Stimulated activated naive CD8-positive, alpha-beta T cell treated with anti-CD3 and anti-CD28 coated beads, Interleukin-15, amount 100 ng/mL, for 72 hours (primary cell): ENCODE measurements at regions not wholly inside any gene's neighbourhood (a gene's known extent, or its start where the extent isn't known, plus 50 kb on each side); places are given as distances from the start of the nearest gene placed in this dataset.
A peak's percentile ranks its signal among the peaks of the same experiment; 100 is the strongest.

Experiments
- ATAC-seq: fragments of 150-1000 bp; cut with Tn5 transposase; 2 replicates; pipeline ENCODE4 v1.10.0; 2021; ENCODE audit warnings: mild to moderate bottlenecking, moderate library complexity
- DNase-seq, 2 donors: peaks; one replicate each; pipeline ENCODE4 v3.0.0; 2021 to 2022
- H3K27ac Mint-ChIP-seq, 2 donors: one replicate each; pipeline ENCODE4 v1.8.0; 2022; ENCODE audit warnings: mild to moderate bottlenecking in 2 of 2, mixed read lengths in 2 of 2, moderate library complexity in 2 of 2
- H3K27me3 Mint-ChIP-seq: one replicate; pipeline ENCODE4 v1.8.0; 2022; ENCODE audit warnings: mixed read lengths
- H3K4me1 Mint-ChIP-seq: one replicate; pipeline ENCODE4 v1.8.0; 2022; ENCODE audit warnings: mild to moderate bottlenecking, mixed read lengths
- H3K4me3 Mint-ChIP-seq, 2 donors: one replicate each; pipeline ENCODE4 v1.8.0; 2022; ENCODE audit warnings: mild to moderate bottlenecking in 2 of 2, mixed read lengths in 2 of 2, moderate library complexity in 1 of 2
- H3K9me3 Mint-ChIP-seq, 2 donors: one replicate each; pipeline ENCODE4 v1.8.0; 2022; ENCODE audit warnings: mixed read lengths in 2 of 2

- Mint-ChIP-seq H3K27me3 (no peaks in the 10 kb centered on the region), H3K4me1 (no peaks in the 10 kb centered on the region), H3K9me3 (no peaks in the 10 kb centered on the region), H3K27ac (no peak overlapping the region), H3K4me3 (no peak overlapping the region)
- ATAC-seq (no peak), DNase-seq (no peak)
Observed at GRCh38 chr1:191882870-191883269, 275.4 kb upstream of the RGS18 start.

- no peaks in the 10 kb centered on the region for H3K27me3 Mint-ChIP-seq
- ATAC-seq = no peak
- H3K4me3 Mint-ChIP-seq = no peak overlapping the region
- peaks cover 0 to 7% of the 10 kb centered on the region in 2 donors for H3K9me3 Mint-ChIP-seq
- no peaks in the 10 kb centered on the region for H3K4me1 Mint-ChIP-seq
- H3K27ac Mint-ChIP-seq = no peak overlapping the region
- no peak for DNase-seq
Observed at GRCh38 chr1:191886977-191887376, 271.3 kb upstream of the RGS18 start.

- H3K27me3 Mint-ChIP-seq = no peaks in the 10 kb centered on the region
- H3K27ac Mint-ChIP-seq = no peak overlapping the region
- DNase-seq = no peak
- peaks cover 0 to 12% of the 10 kb centered on the region in 2 donors for H3K9me3 Mint-ChIP-seq
- no peak overlapping the region for H3K4me3 Mint-ChIP-seq
- no peaks in the 10 kb centered on the region for H3K4me1 Mint-ChIP-seq
- ATAC-seq = no peak
Observed at GRCh38 chr1:191888996-191889622, 269.2 kb upstream of the RGS18 start.

GRCh38 chr1:191889623-191890003 lies 268.6 kb upstream of the RGS18 start:
- Mint-ChIP-seq H3K27ac (no peak overlapping the region), H3K9me3 (peaks cover 0 to 12% of the 10 kb centered on the region in 2 donors), H3K4me3 (no peak overlapping the region), H3K27me3 (no peaks in the 10 kb centered on the region), H3K4me1 (no peaks in the 10 kb centered on the region)
- ATAC-seq = no peak
- no peak for DNase-seq

- Mint-ChIP-seq H3K27ac (no peak overlapping the region), H3K4me3 (no peak overlapping the region), H3K9me3 (peaks cover 0 to 12% of the 10 kb centered on the region in 2 donors), H3K4me1 (no peaks in the 10 kb centered on the region), H3K27me3 (no peaks in the 10 kb centered on the region)
- ATAC-seq (no peak), DNase-seq (no peak)
Observed at GRCh38 chr1:191890433-191891088, 267.7 kb upstream of the RGS18 start.

- H3K27me3 Mint-ChIP-seq = no peaks in the 10 kb centered on the region
- no peaks in the 10 kb centered on the region for H3K4me1 Mint-ChIP-seq
- peaks cover 0 to 12% of the 10 kb centered on the region in 2 donors for H3K9me3 Mint-ChIP-seq
- ATAC-seq = no peak
- no peak overlapping the region for H3K27ac Mint-ChIP-seq
- no peak for DNase-seq
- H3K4me3 Mint-ChIP-seq = no peak overlapping the region
Observed at GRCh38 chr1:191892716-191893115, 265.5 kb upstream of the RGS18 start.

- Mint-ChIP-seq H3K4me3 (no peak overlapping the region), H3K27me3 (no peaks in the 10 kb centered on the region), H3K9me3 (peaks cover 0 to 6% of the 10 kb centered on the region in 2 donors), H3K27ac (no peak overlapping the region), H3K4me1 (no peaks in the 10 kb centered on the region)
- ATAC-seq = no peak
- DNase-seq = no peak
Observed at GRCh38 chr1:191895049-191895448, 263.2 kb upstream of the RGS18 start.

GRCh38 chr1:191895462-191896058 lies 262.7 kb upstream of the RGS18 start:
- H3K9me3 Mint-ChIP-seq = peaks cover 1 to 6% of the 10 kb centered on the region in 2 donors
- H3K27ac Mint-ChIP-seq = no peak overlapping the region
- no peak overlapping the region for H3K4me3 Mint-ChIP-seq
- ATAC-seq (no peak), DNase-seq (no peak)
- no peaks in the 10 kb centered on the region for H3K27me3 Mint-ChIP-seq
- no peaks in the 10 kb centered on the region for H3K4me1 Mint-ChIP-seq

GRCh38 chr1:191897134-191897533 lies 261.1 kb upstream of the RGS18 start:
- Mint-ChIP-seq H3K27me3 (no peaks in the 10 kb centered on the region), H3K27ac (peak overlapping the region in 1 of 2 donors; percentile 54), H3K4me3 (no peak overlapping the region), H3K9me3 (peaks cover 6 to 8% of the 10 kb centered on the region in 2 donors), H3K4me1 (no peaks in the 10 kb centered on the region)
- ATAC-seq (no peak), DNase-seq (no peak)

- no peak for DNase-seq
Observed at GRCh38 chr1:191901651-191902050, 256.6 kb upstream of the RGS18 start.

GRCh38 chr1:191904991-191905390 lies 253.3 kb upstream of the RGS18 start:
- H3K9me3 Mint-ChIP-seq = peaks cover 7 to 17% of the 10 kb centered on the region in 2 donors
- no peaks in the 10 kb centered on the region for H3K4me1 Mint-ChIP-seq
- ATAC-seq (no peak), DNase-seq (no peak)
- H3K4me3 Mint-ChIP-seq = no peak overlapping the region
- no peak overlapping the region for H3K27ac Mint-ChIP-seq
- H3K27me3 Mint-ChIP-seq = no peaks in the 10 kb centered on the region

More at GRCh38 chr1:191901651-191902050, 256.6 kb upstream of the RGS18 start:
- H3K4me1 Mint-ChIP-seq = no peaks in the 10 kb centered on the region
- peaks cover 0 to 8% of the 10 kb centered on the region in 2 donors for H3K9me3 Mint-ChIP-seq
- H3K27me3 Mint-ChIP-seq = no peaks in the 10 kb centered on the region
- peak overlapping the region in 1 of 2 donors; percentile 71 for H3K27ac Mint-ChIP-seq
- no peak overlapping the region for H3K4me3 Mint-ChIP-seq
- no peak for ATAC-seq

- Mint-ChIP-seq H3K9me3 (peaks cover 11 to 13% of the 10 kb centered on the region in 2 donors), H3K4me1 (no peaks in the 10 kb centered on the region), H3K27me3 (no peaks in the 10 kb centered on the region), H3K27ac (no peak overlapping the region), H3K4me3 (no peak overlapping the region)
- ATAC-seq (no peak), DNase-seq (no peak)
Observed at GRCh38 chr1:191905781-191906180, 252.5 kb upstream of the RGS18 start.

- H3K4me3 Mint-ChIP-seq = no peak overlapping the region
- H3K9me3 Mint-ChIP-seq = peaks cover 15 to 16% of the 10 kb centered on the region in 2 donors
Observed at GRCh38 chr1:191907121-191907520, 251.1 kb upstream of the RGS18 start.

GRCh38 chr1:191910245-191910644 lies 248.0 kb upstream of the RGS18 start:
- no peaks in the 10 kb centered on the region for H3K27me3 Mint-ChIP-seq
- no peaks in the 10 kb centered on the region for H3K4me1 Mint-ChIP-seq
- no peak overlapping the region for H3K4me3 Mint-ChIP-seq
- DNase-seq = no peak
- ATAC-seq = no peak
- no peak overlapping the region for H3K27ac Mint-ChIP-seq
- H3K9me3 Mint-ChIP-seq = peaks cover 15 to 16% of the 10 kb centered on the region in 2 donors

More at GRCh38 chr1:191907121-191907520, 251.1 kb upstream of the RGS18 start:
- Mint-ChIP-seq H3K27me3 (no peaks in the 10 kb centered on the region), H3K4me1 (no peaks in the 10 kb centered on the region), H3K27ac (no peak overlapping the region)
- DNase-seq = no peak
- no peak for ATAC-seq

- H3K9me3 Mint-ChIP-seq = peaks cover 11 to 15% of the 10 kb centered on the region in 2 donors
- H3K27ac Mint-ChIP-seq = no peak overlapping the region
- H3K27me3 Mint-ChIP-seq = no peaks in the 10 kb centered on the region
- H3K4me3 Mint-ChIP-seq = no peak overlapping the region
- H3K4me1 Mint-ChIP-seq = no peaks in the 10 kb centered on the region
- DNase-seq = no peak
- no peak for ATAC-seq
Observed at GRCh38 chr1:191912517-191912916, 245.7 kb upstream of the RGS18 start.

GRCh38 chr1:191913260-191913977 lies 244.8 kb upstream of the RGS18 start:
- no peak overlapping the region for H3K27ac Mint-ChIP-seq
- no peaks in the 10 kb centered on the region for H3K27me3 Mint-ChIP-seq
- H3K4me3 Mint-ChIP-seq = no peak overlapping the region
- no peak for DNase-seq
- ATAC-seq = no peak
- no peaks in the 10 kb centered on the region for H3K4me1 Mint-ChIP-seq
- peaks cover 7 to 8% of the 10 kb centered on the region in 2 donors for H3K9me3 Mint-ChIP-seq
